ENCODE measurements at regions not wholly inside any gene's neighbourhood (a gene's known extent, or its start where the extent isn't known, plus 50 kb on each side); places are given as distances from the start of the nearest gene placed in this dataset.
A peak's percentile ranks its signal among the peaks of the same experiment; 100 is the strongest.

DNA sequence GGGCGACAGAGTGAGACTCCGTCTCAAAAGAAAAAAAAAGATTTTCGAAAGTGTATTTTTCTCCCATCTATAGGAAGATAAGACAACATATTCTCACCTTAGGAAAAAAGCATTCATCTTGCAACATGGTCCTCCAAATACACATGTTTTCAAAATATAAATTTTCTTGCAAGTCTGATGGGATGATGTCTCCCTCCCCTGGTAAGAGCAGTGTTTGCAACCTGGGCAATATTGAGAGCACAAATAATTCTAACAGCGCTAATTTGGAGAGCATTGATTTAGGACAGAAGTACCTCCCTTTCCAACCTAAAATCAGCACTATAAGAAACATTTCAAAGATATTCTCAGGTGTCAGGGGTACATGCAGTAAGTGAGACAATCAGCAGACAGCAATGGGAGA is 61.0 kb upstream of the SHISA2 start:
- DNase-seq, result peak in 1 of 2 experiments; percentile 16
- peaks cover 15% of the 10 kb centered on the region for H3K27me3 Mint-ChIP-seq (ENCODE audit: insufficient read depth, unreplicated experiment)
- CTCF ChIA-PET, result no interaction called here

DNA sequence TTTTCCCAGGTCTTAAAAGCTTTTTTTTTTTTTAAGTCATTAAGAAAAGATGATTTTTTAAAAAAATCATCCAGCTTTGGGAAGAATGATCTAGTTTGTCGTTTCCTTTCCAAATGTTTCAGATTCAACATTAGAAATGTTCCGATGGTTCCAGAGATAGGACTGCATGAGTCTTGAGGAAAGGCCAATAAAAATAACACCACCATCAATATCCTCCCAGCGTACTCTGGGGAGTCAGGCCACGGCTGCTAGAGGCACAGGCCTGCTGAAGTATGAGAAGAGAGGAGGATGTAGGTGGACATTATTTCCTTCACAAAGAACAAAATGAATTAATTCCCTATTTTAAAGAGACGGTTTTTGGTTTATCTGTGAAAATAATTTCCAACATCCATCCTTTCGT is 60.0 kb upstream of the SHISA2 start:
- Mint-ChIP-seq H3K9me3 (ENCODE audit: unreplicated experiment) (no peaks in the 10 kb centered on the region), H3K36me3 (ENCODE audit: insufficient read depth, unreplicated experiment) (no peaks in the 10 kb centered on the region), H3K27ac (ENCODE audit: unreplicated experiment) (no peak overlapping the region), H3K27me3 (ENCODE audit: insufficient read depth, unreplicated experiment) (peaks cover 14% of the 10 kb centered on the region), H3K4me3 (ENCODE audit: unreplicated experiment) (no peak overlapping the region), H3K4me1 (ENCODE audit: low read depth, unreplicated experiment) (no peaks in the 10 kb centered on the region)
- TF ChIP-seq, protein P1, sequence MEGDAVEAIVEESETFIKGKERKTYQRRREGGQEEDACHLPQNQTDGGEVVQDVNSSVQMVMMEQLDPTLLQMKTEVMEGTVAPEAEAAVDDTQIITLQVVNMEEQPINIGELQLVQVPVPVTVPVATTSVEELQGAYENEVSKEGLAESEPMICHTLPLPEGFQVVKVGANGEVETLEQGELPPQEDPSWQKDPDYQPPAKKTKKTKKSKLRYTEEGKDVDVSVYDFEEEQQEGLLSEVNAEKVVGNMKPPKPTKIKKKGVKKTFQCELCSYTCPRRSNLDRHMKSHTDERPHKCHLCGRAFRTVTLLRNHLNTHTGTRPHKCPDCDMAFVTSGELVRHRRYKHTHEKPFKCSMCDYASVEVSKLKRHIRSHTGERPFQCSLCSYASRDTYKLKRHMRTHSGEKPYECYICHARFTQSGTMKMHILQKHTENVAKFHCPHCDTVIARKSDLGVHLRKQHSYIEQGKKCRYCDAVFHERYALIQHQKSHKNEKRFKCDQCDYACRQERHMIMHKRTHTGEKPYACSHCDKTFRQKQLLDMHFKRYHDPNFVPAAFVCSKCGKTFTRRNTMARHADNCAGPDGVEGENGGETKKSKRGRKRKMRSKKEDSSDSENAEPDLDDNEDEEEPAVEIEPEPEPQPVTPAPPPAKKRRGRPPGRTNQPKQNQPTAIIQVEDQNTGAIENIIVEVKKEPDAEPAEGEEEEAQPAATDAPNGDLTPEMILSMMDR (IDR thresholded peaks at IDR 0.05; ENCODE audit: insufficient read depth in 1 of 2, low read depth in 1 of 2, low read length in 1 of 2, severe bottlenecking in 1 of 2, unreplicated experiment in 1 of 2), result no peak
- intact Hi-C loops (cut with micrococcal nuclease; ENCODE audit: unreplicated experiment), result loop anchor here (2.0 kb wide), 1 partner anchor 37 kb away; no protein-coding TSS in a partner anchor
- ChIA-PET POLR2A (no interaction called here), CTCF (interaction anchor here (1.3 kb wide), 1 partner anchor 538 kb away, joined by 3 read pairs; no protein-coding TSS in a partner anchor)
- Histone ChIP-seq H3K27me3 (replicated peaks; ENCODE audit: control insufficient read depth, insufficient read depth, low read length) (no peaks in the 10 kb centered on the region), H3K4me1 (no peaks in the 10 kb centered on the region), H3K4me3 (ENCODE audit: low read depth, low read length) (no peak overlapping the region), H3K9me3 (no peaks in the 10 kb centered on the region), H3K36me3 (ENCODE audit: control insufficient read depth, insufficient read depth, low read length) (no peaks in the 10 kb centered on the region)
- no TSS peak for BruUV-seq (replicated peaks)
- no peak for DNase-seq

More for the DNA sequence above, 61.0 kb upstream of the SHISA2 start:
- Histone ChIP-seq H3K4me1 (no peaks in the 10 kb centered on the region), H3K27me3 (replicated peaks; ENCODE audit: control insufficient read depth, insufficient read depth, low read length) (no peaks in the 10 kb centered on the region; the same call in 1 of the 2 replicates), H3K9me3 (no peaks in the 10 kb centered on the region), H3K4me3 (ENCODE audit: low read depth, low read length) (no peak overlapping the region), H3K36me3 (ENCODE audit: control insufficient read depth, insufficient read depth, low read length) (no peaks in the 10 kb centered on the region)
- Mint-ChIP-seq H3K4me1 (ENCODE audit: low read depth, unreplicated experiment) (no peaks in the 10 kb centered on the region), H3K9me3 (ENCODE audit: unreplicated experiment) (no peaks in the 10 kb centered on the region), H3K27ac (ENCODE audit: unreplicated experiment) (no peak overlapping the region), H3K4me3 (ENCODE audit: unreplicated experiment) (no peak overlapping the region), H3K36me3 (ENCODE audit: insufficient read depth, unreplicated experiment) (no peaks in the 10 kb centered on the region)
- intact Hi-C loops (cut with micrococcal nuclease; ENCODE audit: unreplicated experiment), result loop anchor here (2.0 kb wide), 1 partner anchor 38 kb away; no protein-coding TSS in a partner anchor
- TF ChIP-seq, protein P1 (IDR thresholded peaks at IDR 0.05; ENCODE audit: insufficient read depth in 1 of 2, low read depth in 1 of 2, low read length in 1 of 2, severe bottlenecking in 1 of 2, unreplicated experiment in 1 of 2), result peak; percentile 37 to 42
- BruUV-seq (replicated peaks), result no TSS peak
- POLR2A ChIA-PET, result no interaction called here

Measured in Caco-2 (cell line).